Esophagus muscularis mucosa (tissue), 4 donors: ENCODE measurements at regions not wholly inside any gene's neighbourhood (a gene's known extent, or its start where the extent isn't known, plus 50 kb on each side); places are given as distances from the start of the nearest gene placed in this dataset.

ENCODE experiments used
- DNase-seq: peaks from one replicate; pipeline ENCODE4 v3.0.0-alpha.2; 2017; ENCODE audit errors: extremely low spot score
- H3K27ac ChIP-seq, 4 donors: fragments of 200-600 bp; sonication (generic); replicated peaks in 1 of 4; 1 replicate in 3 of 4; 2 replicates in 1 of 4; pipeline ENCODE4 v1.5.1; 2016 to 2019; ENCODE audit warnings: mild to moderate bottlenecking in 1 of 4
- H3K27me3 ChIP-seq, 4 donors: fragments of 200-600 bp; sonication (generic); one replicate each; pipeline versions ENCODE4 v1.5.1 to v1.6.0; 2016 to 2019
- H3K36me3 ChIP-seq, 4 donors: fragments of 200-600 bp; sonication (generic); one replicate each; pipeline ENCODE4 v1.5.1; 2016 to 2019
- H3K4me1 ChIP-seq, 4 donors: fragments of 200-600 bp; sonication (generic); one replicate each; pipeline ENCODE4 v1.5.1; 2016 to 2019
- H3K4me3 ChIP-seq, 4 donors: fragments of 200-600 bp; sonication (generic); 1 replicate in 2 of 4; 2 replicates in 2 of 4; pipeline ENCODE4 v1.5.1; 2016 to 2019; ENCODE audit warnings: mild to moderate bottlenecking in 4 of 4, moderate library complexity in 1 of 4
- H3K9me3 ChIP-seq, 4 donors: fragments of 200-600 bp; sonication (generic); 1 replicate in 3 of 4; 2 replicates in 1 of 4; pipeline ENCODE4 v1.5.1; 2016 to 2019
- CTCF ChIP-seq, 3 experiments: fragments of 200-600 bp in 2 of 3; fragments of 450-650 bp in 1 of 3; sonication (generic) in 2 of 3; IDR thresholded peaks; one replicate each; pipeline ENCODE4 v1.5.1; 2017 to 2019; ENCODE audit warnings: antibody characterized with exemption in 3 of 3, mild to moderate bottlenecking in 2 of 3, moderate library complexity in 1 of 3
- EP300 ChIP-seq: sonication (generic); formaldehyde crosslinking; IDR thresholded peaks from one replicate; pipeline ENCODE4 v1.6.1; 2017; ENCODE audit warnings: antibody characterized with exemption
- POLR2A ChIP-seq: fragments of 450-650 bp; IDR thresholded peaks from one replicate; pipeline ENCODE4 v1.6.1; 2017; ENCODE audit warnings: antibody characterized with exemption, moderate library complexity, mild to moderate bottlenecking, low read depth
- POLR2AphosphoS5 ChIP-seq, 2 donors: sonication (generic); formaldehyde crosslinking; IDR thresholded peaks; one replicate each; pipeline ENCODE4 v1.6.1; 2017; ENCODE audit warnings: antibody characterized with exemption in 2 of 2
- WGBS: methylation state at CpG from one replicate; pipeline ENCODE4 v1.1.5; 2018; 5-methylcytosine and 5-hydroxymethylcytosine counted together
- intact Hi-C: fragments of 100-400 bp; cut with DNase I; formaldehyde crosslinking; loops from one replicate; pipeline ENCODE4 v1.15.1; 2023

GRCh38 chr5:91494447-91494996 is 111.4 kb upstream of the ARRDC3 start:
- Histone ChIP-seq H3K4me3 (no peak overlapping the region), H3K27me3 (no peaks in the 10 kb centered on the region), H3K9me3 (no peaks in the 10 kb centered on the region), H3K27ac (no peak overlapping the region), H3K36me3 (no peaks in the 10 kb centered on the region), H3K4me1 (no peaks in the 10 kb centered on the region)
- intact Hi-C loops, result no loop called here
- WGBS, result 75% methylated on average over 4 of the region's 4 CpGs
- no peak for DNase-seq
- no peak for TF ChIP-seq CTCF (IDR thresholded peaks at IDR 0.05)
- no peak for TF ChIP-seq POLR2A
- no peak for TF ChIP-seq POLR2AphosphoS5 (IDR thresholded peaks at IDR 0.05)
- TF ChIP-seq EP300, result no peak

- no peak for TF ChIP-seq POLR2A
- no peak for TF ChIP-seq POLR2AphosphoS5 (IDR thresholded peaks at IDR 0.05)
- no peak for TF ChIP-seq EP300
- no peak for TF ChIP-seq CTCF (IDR thresholded peaks at IDR 0.05)
- Histone ChIP-seq H3K27me3 (no peaks in the 10 kb centered on the region), H3K4me3 (no peak overlapping the region), H3K4me1 (no peaks in the 10 kb centered on the region), H3K36me3 (no peaks in the 10 kb centered on the region), H3K9me3 (no peaks in the 10 kb centered on the region), H3K27ac (no peak overlapping the region)
- no peak for DNase-seq
- WGBS, result 54% methylated on average over 1 of the region's 1 CpG
- intact Hi-C loops, result no loop called here
These were observed 110.0 kb upstream of the ARRDC3 start for GRCh38 chr5:91493086-91493485.

GRCh38 chr5:91491229-91491628 is 108.1 kb upstream of the ARRDC3 start:
- Histone ChIP-seq H3K9me3 (no peaks in the 10 kb centered on the region), H3K27me3 (no peaks in the 10 kb centered on the region), H3K4me1 (no peaks in the 10 kb centered on the region), H3K4me3 (no peak overlapping the region), H3K27ac (no peak overlapping the region), H3K36me3 (no peaks in the 10 kb centered on the region)
- intact Hi-C loops, result no loop called here
- WGBS, result 67% methylated on average over 2 of the region's 2 CpGs
- DNase-seq, result no peak
- TF ChIP-seq POLR2AphosphoS5 (IDR thresholded peaks at IDR 0.05) (no peak), EP300 (no peak), POLR2A (no peak), CTCF (IDR thresholded peaks at IDR 0.05) (no peak)

- TF ChIP-seq EP300, result no peak
- TF ChIP-seq CTCF (IDR thresholded peaks at IDR 0.05), result no peak
- no peak for TF ChIP-seq POLR2A
- no peak for TF ChIP-seq POLR2AphosphoS5 (IDR thresholded peaks at IDR 0.05)
- Histone ChIP-seq H3K9me3 (no peaks in the 10 kb centered on the region), H3K36me3 (no peaks in the 10 kb centered on the region), H3K27me3 (no peaks in the 10 kb centered on the region), H3K4me1 (no peaks in the 10 kb centered on the region), H3K27ac (no peak overlapping the region), H3K4me3 (no peak overlapping the region)
- no peak for DNase-seq
- 78% methylated on average over 3 of the region's 3 CpGs for WGBS
- intact Hi-C loops, result no loop called here
These were observed 107.2 kb upstream of the ARRDC3 start for GRCh38 chr5:91490316-91490715.

- H3K9me3 ChIP-seq, result no peaks in the 10 kb centered on the region
- intact Hi-C loops, result no loop called here
- no peaks in the 10 kb centered on the region for H3K36me3 ChIP-seq
- TF ChIP-seq POLR2AphosphoS5 (IDR thresholded peaks at IDR 0.05) (no peak), CTCF (IDR thresholded peaks at IDR 0.05) (no peak), POLR2A (no peak), EP300 (no peak)
- H3K27me3 ChIP-seq, result no peaks in the 10 kb centered on the region
- no peak for DNase-seq
- WGBS, result 86% methylated on average over 2 of the region's 2 CpGs
- no peak overlapping the region for H3K4me3 ChIP-seq
- no peaks in the 10 kb centered on the region for H3K4me1 ChIP-seq
- H3K27ac ChIP-seq, result no peak overlapping the region
These were observed 104.3 kb upstream of the ARRDC3 start for GRCh38 chr5:91487420-91487819.
